Mucosa of rectum (tissue), 2 donors: ENCODE measurements at regions not wholly inside any gene's neighbourhood (a gene's known extent, or its start where the extent isn't known, plus 50 kb on each side); places are given as distances from the start of the nearest gene placed in this dataset.

Source experiments
- H3K27ac ChIP-seq, 2 donors: one replicate each; pipeline ENCODE4 v1.7.0; 2013; ENCODE audit warnings: inconsistent platforms in 2 of 2, low read depth in 2 of 2, low read length in 2 of 2
- H3K27me3 ChIP-seq, 2 donors: one replicate each; pipeline ENCODE4 v1.7.0; 2013; ENCODE audit warnings: low read length in 2 of 2; ENCODE audit not compliant: control insufficient read depth in 2 of 2, insufficient read depth in 2 of 2
- H3K36me3 ChIP-seq, 2 donors: one replicate each; pipeline ENCODE4 v1.7.0; 2013; ENCODE audit warnings: low read length in 2 of 2; ENCODE audit not compliant: control insufficient read depth in 2 of 2, insufficient read depth in 2 of 2
- H3K4me1 ChIP-seq, 2 donors: one replicate each; pipeline ENCODE4 v1.7.0; 2013; ENCODE audit warnings: low read length in 2 of 2, mild to moderate bottlenecking in 1 of 2; ENCODE audit not compliant: control insufficient read depth in 2 of 2, insufficient read depth in 2 of 2
- H3K4me3 ChIP-seq, 2 donors: one replicate each; pipeline ENCODE4 v1.7.0; 2013; ENCODE audit warnings: low read length in 2 of 2
- H3K9ac ChIP-seq, 2 donors: one replicate each; pipeline ENCODE4 v1.7.0; 2013; ENCODE audit warnings: low read length in 2 of 2, low read depth in 1 of 2, mild to moderate bottlenecking in 1 of 2
- H3K9me3 ChIP-seq, 2 donors: one replicate each; pipeline ENCODE4 v1.7.0; 2013; ENCODE audit warnings: low read length in 2 of 2; ENCODE audit not compliant: control insufficient read depth in 2 of 2
- donor health status: healthy.
- donor health status: Normal muscosa, but diverticular disease.

GRCh38 chr2:2491964-2492363 lies 160.9 kb upstream of the MYT1L start:
- Histone ChIP-seq H3K4me1 (no peaks in the 10 kb centered on the region), H3K27ac (no peak overlapping the region), H3K27me3 (no peaks in the 10 kb centered on the region), H3K9ac (no peak overlapping the region), H3K9me3 (no peaks in the 10 kb centered on the region), H3K36me3 (no peaks in the 10 kb centered on the region), H3K4me3 (no peak overlapping the region)

- H3K9ac ChIP-seq: no peak overlapping the region
- no peak overlapping the region for H3K4me3 ChIP-seq
- H3K36me3 ChIP-seq: no peaks in the 10 kb centered on the region
- no peaks in the 10 kb centered on the region for H3K27me3 ChIP-seq
- no peaks in the 10 kb centered on the region for H3K4me1 ChIP-seq
- no peaks in the 10 kb centered on the region for H3K9me3 ChIP-seq
- no peak overlapping the region for H3K27ac ChIP-seq
Measured at GRCh38 chr2:2484301-2484700, 153.2 kb upstream of the MYT1L start.

- Histone ChIP-seq H3K4me1 (no peaks in the 10 kb centered on the region), H3K9ac (no peak overlapping the region), H3K27me3 (no peaks in the 10 kb centered on the region), H3K4me3 (no peak overlapping the region), H3K9me3 (no peaks in the 10 kb centered on the region), H3K27ac (no peak overlapping the region), H3K36me3 (no peaks in the 10 kb centered on the region)
Measured at GRCh38 chr2:2482851-2483250, 151.8 kb upstream of the MYT1L start.

GRCh38 chr2:2472881-2473280 lies 141.8 kb upstream of the MYT1L start:
- Histone ChIP-seq H3K27ac (no peak overlapping the region), H3K9ac (no peak overlapping the region), H3K27me3 (no peaks in the 10 kb centered on the region), H3K4me1 (no peaks in the 10 kb centered on the region), H3K4me3 (no peak overlapping the region), H3K36me3 (no peaks in the 10 kb centered on the region), H3K9me3 (peaks cover 0 to 4% of the 10 kb centered on the region in 2 donors)

GRCh38 chr2:2472044-2472443 lies 141.0 kb upstream of the MYT1L start:
- peaks cover 0 to 4% of the 10 kb centered on the region in 2 donors for H3K9me3 ChIP-seq
- no peaks in the 10 kb centered on the region for H3K4me1 ChIP-seq
- no peak overlapping the region for H3K4me3 ChIP-seq
- H3K36me3 ChIP-seq: no peaks in the 10 kb centered on the region
- no peaks in the 10 kb centered on the region for H3K27me3 ChIP-seq
- H3K9ac ChIP-seq: no peak overlapping the region
- H3K27ac ChIP-seq: no peak overlapping the region

GRCh38 chr2:2466534-2466933 lies 135.5 kb upstream of the MYT1L start:
- Histone ChIP-seq H3K9ac (no peak overlapping the region), H3K27ac (no peak overlapping the region), H3K36me3 (no peaks in the 10 kb centered on the region), H3K9me3 (no peaks in the 10 kb centered on the region), H3K27me3 (no peaks in the 10 kb centered on the region), H3K4me3 (no peak overlapping the region), H3K4me1 (no peaks in the 10 kb centered on the region)

GRCh38 chr2:2464643-2465042 lies 133.6 kb upstream of the MYT1L start:
- no peak overlapping the region for H3K27ac ChIP-seq
- no peak overlapping the region for H3K9ac ChIP-seq
- H3K9me3 ChIP-seq: no peaks in the 10 kb centered on the region
- no peaks in the 10 kb centered on the region for H3K36me3 ChIP-seq
- no peaks in the 10 kb centered on the region for H3K4me1 ChIP-seq
- H3K27me3 ChIP-seq: no peaks in the 10 kb centered on the region
- no peak overlapping the region for H3K4me3 ChIP-seq

- Histone ChIP-seq H3K4me1 (no peaks in the 10 kb centered on the region), H3K27me3 (no peaks in the 10 kb centered on the region), H3K9ac (no peak overlapping the region), H3K4me3 (no peak overlapping the region), H3K36me3 (no peaks in the 10 kb centered on the region), H3K27ac (no peak overlapping the region), H3K9me3 (no peaks in the 10 kb centered on the region)
Measured at GRCh38 chr2:2464094-2464493, 133.0 kb upstream of the MYT1L start.

GRCh38 chr2:2456721-2457120 lies 125.6 kb upstream of the MYT1L start:
- H3K4me1 ChIP-seq: no peaks in the 10 kb centered on the region

GRCh38 chr2:2455151-2455550 lies 124.1 kb upstream of the MYT1L start:
- H3K4me1 ChIP-seq: no peaks in the 10 kb centered on the region
- H3K9me3 ChIP-seq: peaks cover 0 to 2% of the 10 kb centered on the region in 2 donors
- H3K36me3 ChIP-seq: no peaks in the 10 kb centered on the region
- H3K4me3 ChIP-seq: no peak overlapping the region
- no peaks in the 10 kb centered on the region for H3K27me3 ChIP-seq
- no peak overlapping the region for H3K9ac ChIP-seq
- no peak overlapping the region for H3K27ac ChIP-seq

More at GRCh38 chr2:2456721-2457120, 125.6 kb upstream of the MYT1L start:
- Histone ChIP-seq H3K9me3 (peaks cover 0 to 2% of the 10 kb centered on the region in 2 donors), H3K27me3 (no peaks in the 10 kb centered on the region), H3K36me3 (no peaks in the 10 kb centered on the region), H3K9ac (no peak overlapping the region), H3K27ac (no peak overlapping the region), H3K4me3 (no peak overlapping the region)

- no peaks in the 10 kb centered on the region for H3K4me1 ChIP-seq
- no peaks in the 10 kb centered on the region for H3K36me3 ChIP-seq
- H3K27ac ChIP-seq: no peak overlapping the region
- H3K4me3 ChIP-seq: no peak overlapping the region
- no peaks in the 10 kb centered on the region for H3K27me3 ChIP-seq
- no peak overlapping the region for H3K9ac ChIP-seq
- H3K9me3 ChIP-seq: peaks cover 0 to 2% of the 10 kb centered on the region in 2 donors
Measured at GRCh38 chr2:2452961-2453360, 121.9 kb upstream of the MYT1L start.
